T-helper 1 cell treated with Interleukin-12 subunit alpha and Interleukin-12 subunit beta and Interleukin-4 antibody, amounts not matched to agents 30 μg/mL and 1 μg/mL, for 36 hours (primary cell): ENCODE measurements at regions not wholly inside any gene's neighbourhood (a gene's known extent, or its start where the extent isn't known, plus 50 kb on each side); places are given as distances from the start of the nearest gene placed in this dataset.

Experiments used
- H3K27ac Mint-ChIP-seq: one replicate; pipeline ENCODE4 v1.8.0; 2021; ENCODE audit warnings: mild to moderate bottlenecking, mixed read lengths
- H3K27me3 Mint-ChIP-seq: one replicate; pipeline ENCODE4 v1.8.0; 2021; ENCODE audit warnings: low read depth, mixed read lengths
- H3K36me3 Mint-ChIP-seq: one replicate; pipeline ENCODE4 v1.8.0; 2021; ENCODE audit warnings: low read depth, mixed read lengths
- H3K4me1 Mint-ChIP-seq: one replicate; pipeline ENCODE4 v1.8.0; 2021; ENCODE audit warnings: low read depth, mixed read lengths
- H3K4me3 Mint-ChIP-seq: one replicate; pipeline ENCODE4 v1.8.0; 2021; ENCODE audit warnings: mild to moderate bottlenecking, moderate library complexity, mixed read lengths
- H3K9me3 Mint-ChIP-seq: one replicate; pipeline ENCODE4 v1.8.0; 2021; ENCODE audit warnings: mixed read lengths

DNA sequence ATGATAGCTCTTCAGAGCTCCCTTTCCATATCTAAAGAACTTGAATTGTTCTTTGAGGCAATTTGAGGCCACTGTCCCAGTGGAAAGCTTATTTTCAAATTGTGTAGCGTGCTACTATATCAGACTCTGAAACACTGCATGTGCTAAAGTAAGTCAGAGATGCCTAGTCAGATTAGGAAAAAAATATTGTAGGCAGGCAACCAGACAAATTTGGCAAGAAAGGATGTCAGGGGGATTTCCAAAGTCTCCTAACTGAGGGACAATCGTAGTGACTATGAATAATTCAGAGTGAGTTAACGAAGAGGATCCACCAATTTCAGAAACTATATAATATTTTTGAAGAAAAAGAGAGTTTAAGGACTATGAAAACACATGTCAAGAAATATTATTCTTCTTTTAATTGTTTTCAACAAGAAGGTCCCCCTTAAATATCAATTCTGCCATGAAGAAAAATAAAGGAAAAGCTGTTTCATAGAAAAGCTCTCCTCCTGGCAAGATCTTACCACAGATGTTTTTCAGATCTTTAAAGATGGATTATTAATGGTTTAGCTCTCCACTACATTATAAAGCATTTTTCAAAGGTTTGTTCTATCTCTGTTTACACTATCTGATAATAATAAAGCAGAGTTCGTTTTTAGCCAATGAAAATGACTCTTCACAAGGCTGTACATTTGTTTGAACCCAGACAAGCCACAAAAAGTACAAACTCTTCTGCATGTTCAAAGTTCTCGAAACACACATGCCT is 273.5 kb upstream of the PTGER4 start:
- Mint-ChIP-seq H3K9me3 (peaks cover 8% of the 10 kb centered on the region), H3K4me1 (peaks cover 75% of the 10 kb centered on the region)

DNA sequence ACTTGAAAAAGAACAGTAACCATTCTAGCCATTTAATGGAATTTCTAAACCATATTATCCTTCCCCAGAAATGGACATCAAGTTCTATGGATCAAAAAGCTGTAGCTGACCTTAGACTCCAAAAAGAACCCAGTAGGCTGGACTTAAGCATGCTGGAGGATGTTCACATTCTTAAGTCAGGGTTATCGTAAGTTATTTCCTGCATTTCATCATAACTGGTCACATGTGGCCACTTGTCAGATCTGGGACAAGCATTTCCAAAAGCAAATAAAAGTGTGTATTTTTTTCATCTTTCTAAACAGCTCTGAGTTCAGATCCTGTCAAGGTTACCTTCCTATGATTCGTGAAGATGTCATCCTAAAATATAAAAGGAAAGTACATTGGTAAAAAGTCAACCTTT is 274.5 kb upstream of the PTGER4 start:
- peaks cover 14% of the 10 kb centered on the region for H3K36me3 Mint-ChIP-seq
- peaks cover 70% of the 10 kb centered on the region for H3K4me1 Mint-ChIP-seq
- peaks cover 8% of the 10 kb centered on the region for H3K9me3 Mint-ChIP-seq
- H3K27ac Mint-ChIP-seq, result peak overlapping the region; percentile 99
- no peaks in the 10 kb centered on the region for H3K27me3 Mint-ChIP-seq
- peak overlapping the region; percentile 6 for H3K4me3 Mint-ChIP-seq

More for the DNA sequence above, 273.5 kb upstream of the PTGER4 start:
- Mint-ChIP-seq H3K27me3 (no peaks in the 10 kb centered on the region), H3K27ac (peak overlapping the region; percentile 99), H3K36me3 (peaks cover 14% of the 10 kb centered on the region), H3K4me3 (peak overlapping the region; percentile 69)

DNA sequence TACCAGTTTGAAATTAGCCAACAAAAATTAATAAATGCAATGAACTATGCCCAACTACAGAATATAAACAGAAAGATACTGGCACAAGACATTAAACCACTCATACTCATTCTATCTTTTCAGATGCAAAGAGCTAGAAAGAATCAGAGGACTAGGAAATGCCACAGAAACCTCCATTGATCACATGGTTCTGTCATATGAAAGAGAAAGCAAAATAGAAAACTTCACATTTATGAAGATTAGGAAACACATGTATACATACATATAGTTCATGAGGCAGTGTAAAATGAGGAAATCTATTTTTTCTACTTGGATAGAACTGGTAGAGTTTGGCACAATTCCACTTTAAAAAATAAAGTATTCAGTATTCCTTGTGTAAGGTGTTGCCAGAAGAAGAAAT is 275.1 kb upstream of the PTGER4 start:
- H3K4me3 Mint-ChIP-seq, result peak overlapping the region; percentile 45
- peaks cover 69% of the 10 kb centered on the region for H3K4me1 Mint-ChIP-seq
- H3K27ac Mint-ChIP-seq, result peak overlapping the region; percentile 99
- no peaks in the 10 kb centered on the region for H3K27me3 Mint-ChIP-seq
- H3K36me3 Mint-ChIP-seq, result peaks cover 14% of the 10 kb centered on the region
- peaks cover 8% of the 10 kb centered on the region for H3K9me3 Mint-ChIP-seq

GRCh38 chr5:40402007-40402364 is 277.7 kb upstream of the PTGER4 start:
- peaks cover 62% of the 10 kb centered on the region for H3K4me1 Mint-ChIP-seq
- H3K27ac Mint-ChIP-seq, result peak overlapping the region; percentile 60
- peaks cover 12% of the 10 kb centered on the region for H3K9me3 Mint-ChIP-seq
- no peak overlapping the region for H3K4me3 Mint-ChIP-seq
- H3K27me3 Mint-ChIP-seq, result no peaks in the 10 kb centered on the region
- H3K36me3 Mint-ChIP-seq, result peaks cover 10% of the 10 kb centered on the region

DNA sequence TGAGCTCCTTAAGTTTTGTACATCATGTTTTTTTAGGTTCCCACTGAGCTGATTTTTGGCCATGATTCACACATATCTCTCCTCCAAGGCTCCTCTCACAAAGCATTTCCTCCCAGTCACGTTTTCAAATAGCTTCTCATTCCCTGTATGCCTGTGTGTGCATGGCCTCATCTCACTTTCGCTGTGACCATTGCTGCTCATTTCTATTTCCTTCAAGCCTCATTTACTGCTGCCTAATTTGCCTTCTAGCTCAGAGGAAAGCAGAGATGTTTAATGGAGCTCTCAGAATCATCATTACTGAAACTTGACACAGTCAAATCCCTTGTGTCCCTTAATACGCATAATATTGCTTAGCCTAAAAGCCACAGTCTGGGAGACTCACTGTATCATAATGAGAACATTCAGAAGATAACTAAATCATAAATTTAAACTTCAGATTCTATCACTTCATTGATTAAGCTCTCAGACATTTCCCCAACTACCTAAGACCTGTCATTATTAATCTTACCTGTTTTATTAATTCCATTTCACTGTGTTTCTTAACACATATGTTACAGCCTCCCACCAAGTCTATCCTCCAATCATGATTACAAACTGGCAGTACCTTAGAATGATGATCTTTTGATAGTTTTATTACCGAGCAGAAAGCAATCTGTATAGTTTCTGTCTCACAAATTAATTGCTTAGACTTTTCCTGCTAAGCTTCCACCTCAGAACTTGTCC is 278.3 kb upstream of the PTGER4 start:
- no peaks in the 10 kb centered on the region for H3K27me3 Mint-ChIP-seq

GRCh38 chr5:40400245-40400644 is 279.5 kb upstream of the PTGER4 start:
- Mint-ChIP-seq H3K27me3 (no peaks in the 10 kb centered on the region), H3K4me3 (no peak overlapping the region), H3K36me3 (peaks cover 9% of the 10 kb centered on the region), H3K9me3 (peaks cover 10% of the 10 kb centered on the region), H3K27ac (no peak overlapping the region), H3K4me1 (peaks cover 44% of the 10 kb centered on the region)

More for the DNA sequence above, 278.3 kb upstream of the PTGER4 start:
- H3K27ac Mint-ChIP-seq, result peak overlapping the region; percentile 60
- H3K4me1 Mint-ChIP-seq, result peaks cover 56% of the 10 kb centered on the region
- H3K36me3 Mint-ChIP-seq, result peaks cover 9% of the 10 kb centered on the region
- H3K4me3 Mint-ChIP-seq, result no peak overlapping the region
- peaks cover 10% of the 10 kb centered on the region for H3K9me3 Mint-ChIP-seq

DNA sequence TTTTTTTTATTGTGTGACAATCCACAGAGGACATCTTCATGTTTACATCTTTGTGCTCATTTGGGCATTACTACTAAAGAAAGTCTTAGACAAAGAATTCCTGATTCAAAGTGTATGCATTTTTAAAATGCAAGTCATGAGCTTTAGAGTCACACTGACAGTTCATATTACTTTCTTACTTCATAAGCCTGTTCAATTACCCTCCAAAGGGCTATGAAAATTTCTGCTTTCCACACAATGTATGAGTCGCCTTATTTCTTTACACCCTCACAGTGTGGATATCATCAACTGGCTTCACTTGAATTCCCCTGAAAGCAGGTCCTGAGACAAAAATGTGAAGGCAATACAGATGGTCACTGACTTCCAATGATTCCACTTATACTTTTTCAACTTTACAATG is 280.4 kb upstream of the PTGER4 start:
- Mint-ChIP-seq H3K4me3 (no peak overlapping the region), H3K4me1 (peaks cover 37% of the 10 kb centered on the region), H3K27ac (no peak overlapping the region), H3K9me3 (peaks cover 9% of the 10 kb centered on the region), H3K36me3 (peaks cover 5% of the 10 kb centered on the region), H3K27me3 (no peaks in the 10 kb centered on the region)

DNA sequence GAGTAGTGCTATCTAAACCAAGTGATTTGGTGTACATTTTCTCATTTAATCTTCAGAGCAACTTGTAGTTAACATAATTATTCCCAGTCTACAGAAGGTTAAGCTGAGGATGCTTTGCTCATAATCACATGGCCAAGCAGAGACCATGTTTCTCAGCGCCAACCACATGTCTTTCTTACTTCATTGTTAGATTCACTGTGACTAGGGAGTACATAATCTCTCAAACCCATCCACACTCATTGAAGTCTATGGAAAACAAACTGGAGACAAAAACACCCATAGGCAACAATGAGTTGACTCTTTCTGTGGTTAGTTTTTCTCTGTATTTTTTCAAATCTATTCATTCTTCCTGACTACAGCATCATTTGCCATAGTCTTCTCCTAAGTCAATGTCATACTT is 281.7 kb upstream of the PTGER4 start:
- Mint-ChIP-seq H3K27me3 (no peaks in the 10 kb centered on the region), H3K27ac (no peak overlapping the region), H3K9me3 (peaks cover 8% of the 10 kb centered on the region), H3K36me3 (peaks cover 1% of the 10 kb centered on the region), H3K4me3 (no peak overlapping the region), H3K4me1 (peaks cover 28% of the 10 kb centered on the region)

- no peaks in the 10 kb centered on the region for H3K27me3 Mint-ChIP-seq
- no peak overlapping the region for H3K4me3 Mint-ChIP-seq
- H3K4me1 Mint-ChIP-seq, result peaks cover 26% of the 10 kb centered on the region
- no peaks in the 10 kb centered on the region for H3K36me3 Mint-ChIP-seq
- peaks cover 8% of the 10 kb centered on the region for H3K9me3 Mint-ChIP-seq
- no peak overlapping the region for H3K27ac Mint-ChIP-seq
Measured at GRCh38 chr5:40397091-40397490, 282.6 kb upstream of the PTGER4 start.

DNA sequence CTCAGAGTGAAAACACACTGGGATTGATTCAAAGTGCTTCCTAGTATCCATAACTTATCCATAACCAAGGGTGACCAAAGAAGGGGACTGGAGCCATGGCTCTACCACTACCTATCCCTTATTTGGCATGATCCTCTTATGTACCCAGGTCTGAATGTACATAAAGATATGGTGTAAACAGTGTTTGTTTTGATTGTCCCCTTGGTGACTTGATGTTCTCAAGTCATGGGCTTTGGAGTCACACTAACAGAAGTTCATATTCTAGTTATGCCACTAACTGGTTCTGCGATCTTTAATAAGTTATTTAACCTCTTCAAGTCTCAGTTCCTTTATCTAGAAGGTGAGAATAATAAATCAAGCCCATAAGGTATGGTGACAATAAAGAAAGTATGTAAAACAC is 283.4 kb upstream of the PTGER4 start:
- Mint-ChIP-seq H3K9me3 (peaks cover 8% of the 10 kb centered on the region), H3K4me1 (peaks cover 23% of the 10 kb centered on the region), H3K27ac (no peak overlapping the region), H3K27me3 (no peaks in the 10 kb centered on the region), H3K4me3 (no peak overlapping the region), H3K36me3 (no peaks in the 10 kb centered on the region)

- Mint-ChIP-seq H3K27me3 (no peaks in the 10 kb centered on the region), H3K27ac (no peak overlapping the region), H3K9me3 (peaks cover 8% of the 10 kb centered on the region), H3K4me3 (no peak overlapping the region), H3K36me3 (no peaks in the 10 kb centered on the region), H3K4me1 (peaks cover 20% of the 10 kb centered on the region)
Measured at GRCh38 chr5:40395251-40395650, 284.5 kb upstream of the PTGER4 start.

GRCh38 chr5:40394698-40395097 is 285.0 kb upstream of the PTGER4 start:
- H3K4me3 Mint-ChIP-seq, result no peak overlapping the region
- H3K36me3 Mint-ChIP-seq, result peaks cover 3% of the 10 kb centered on the region
- peaks cover 24% of the 10 kb centered on the region for H3K4me1 Mint-ChIP-seq
- H3K27ac Mint-ChIP-seq, result no peak overlapping the region
- H3K9me3 Mint-ChIP-seq, result peaks cover 8% of the 10 kb centered on the region
- H3K27me3 Mint-ChIP-seq, result no peaks in the 10 kb centered on the region

DNA sequence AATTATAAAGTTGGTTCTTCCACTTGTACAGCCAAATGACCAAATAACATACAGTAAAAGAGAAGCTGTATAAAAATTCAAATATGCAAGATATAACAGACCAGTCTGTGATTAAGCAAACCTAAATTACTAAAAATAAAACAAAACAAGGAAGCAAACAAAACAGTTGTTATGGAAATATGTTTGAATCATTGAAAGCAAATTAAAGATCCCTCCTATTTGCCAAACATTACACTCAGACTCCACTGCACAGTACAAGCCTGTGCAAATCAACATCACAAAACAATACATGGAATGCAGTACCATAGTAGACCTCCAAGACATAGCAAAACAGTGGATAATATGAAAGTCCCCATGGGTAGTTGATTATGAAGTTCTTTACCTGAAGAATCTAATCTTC is 288.1 kb upstream of the PTGER4 start:
- Mint-ChIP-seq H3K4me1 (peaks cover 37% of the 10 kb centered on the region), H3K36me3 (peaks cover 3% of the 10 kb centered on the region), H3K4me3 (no peak overlapping the region), H3K27ac (no peak overlapping the region), H3K27me3 (no peaks in the 10 kb centered on the region), H3K9me3 (peaks cover 3% of the 10 kb centered on the region)

- Mint-ChIP-seq H3K4me3 (no peak overlapping the region), H3K4me1 (peaks cover 46% of the 10 kb centered on the region), H3K27ac (no peak overlapping the region), H3K27me3 (no peaks in the 10 kb centered on the region), H3K9me3 (peaks cover 3% of the 10 kb centered on the region), H3K36me3 (peaks cover 3% of the 10 kb centered on the region)
Measured at GRCh38 chr5:40390281-40391149, 289.2 kb upstream of the PTGER4 start.
